NT2/D1 (cell line): ENCODE measurements at regions not wholly inside any gene's neighbourhood (a gene's known extent, or its start where the extent isn't known, plus 50 kb on each side); places are given as distances from the start of the nearest gene placed in this dataset.

Source experiments
- YY1 ChIP-seq: IDR thresholded peaks from 2 replicates; pipeline ENCODE4 v1.6.1; 2011; ENCODE audit not compliant: insufficient read length, insufficient read depth
- ZNF274 ChIP-seq: IDR thresholded peaks from 2 replicates; pipeline ENCODE4 v1.6.1; 2011; ENCODE audit warnings: mild to moderate bottlenecking, low read depth, low read length

- TF ChIP-seq YY1: no peak
- TF ChIP-seq ZNF274: no peak
Measured at GRCh38 chr5:156153602-156154001, 173.4 kb upstream of the SGCD start.
